ENCODE measurements at regions not wholly inside any gene's neighbourhood (a gene's known extent, or its start where the extent isn't known, plus 50 kb on each side); places are given as distances from the start of the nearest gene placed in this dataset.

- TF ChIP-seq EZH2 (IDR thresholded peaks at IDR 0.05): no peak
- no peak for TF ChIP-seq CTCF (IDR thresholded peaks at IDR 0.05)
Measured at GRCh38 chr4:156581282-156582063, 390.1 kb downstream of the PDGFC start.

All from neural progenitor cell (in vitro differentiated cells).